ENCODE measurements at regions not wholly inside any gene's neighbourhood (a gene's known extent, or its start where the extent isn't known, plus 50 kb on each side); places are given as distances from the start of the nearest gene placed in this dataset.

DNA sequence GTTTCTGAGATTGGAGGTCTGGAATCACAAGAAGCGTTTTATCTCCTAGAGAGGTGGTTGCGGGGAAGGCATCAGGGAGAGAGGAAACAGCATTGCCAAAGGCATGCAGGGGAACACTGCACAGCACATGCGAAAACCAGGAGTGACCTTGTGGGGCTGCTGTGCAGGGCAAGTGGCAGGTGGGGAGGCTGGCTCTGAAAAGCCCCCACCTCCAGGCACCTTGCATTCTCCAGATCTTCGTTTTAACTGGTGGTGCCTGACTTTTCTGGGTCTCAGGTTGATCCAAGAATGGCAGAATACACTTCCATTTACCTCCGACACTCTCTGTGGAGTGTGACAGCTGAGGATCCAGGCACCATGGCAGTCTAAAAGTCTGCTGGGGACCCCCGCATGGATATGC, 209.4 kb upstream of the LEF1 start:
- no peaks in the 10 kb centered on the region for H3K9me3 Mint-ChIP-seq (ENCODE audit: unreplicated experiment)
- no peak for DNase-seq (ENCODE audit: low spot score)
- no peaks in the 10 kb centered on the region for H3K27me3 Mint-ChIP-seq (ENCODE audit: unreplicated experiment)
- H3K27ac Mint-ChIP-seq (ENCODE audit: unreplicated experiment): no peak overlapping the region
- H3K36me3 Mint-ChIP-seq (ENCODE audit: low read depth, unreplicated experiment): no peaks in the 10 kb centered on the region
- H3K4me1 Mint-ChIP-seq (ENCODE audit: unreplicated experiment): no peaks in the 10 kb centered on the region
- no peak overlapping the region for H3K4me3 Mint-ChIP-seq (ENCODE audit: unreplicated experiment)
- TF ChIP-seq, protein P1, sequence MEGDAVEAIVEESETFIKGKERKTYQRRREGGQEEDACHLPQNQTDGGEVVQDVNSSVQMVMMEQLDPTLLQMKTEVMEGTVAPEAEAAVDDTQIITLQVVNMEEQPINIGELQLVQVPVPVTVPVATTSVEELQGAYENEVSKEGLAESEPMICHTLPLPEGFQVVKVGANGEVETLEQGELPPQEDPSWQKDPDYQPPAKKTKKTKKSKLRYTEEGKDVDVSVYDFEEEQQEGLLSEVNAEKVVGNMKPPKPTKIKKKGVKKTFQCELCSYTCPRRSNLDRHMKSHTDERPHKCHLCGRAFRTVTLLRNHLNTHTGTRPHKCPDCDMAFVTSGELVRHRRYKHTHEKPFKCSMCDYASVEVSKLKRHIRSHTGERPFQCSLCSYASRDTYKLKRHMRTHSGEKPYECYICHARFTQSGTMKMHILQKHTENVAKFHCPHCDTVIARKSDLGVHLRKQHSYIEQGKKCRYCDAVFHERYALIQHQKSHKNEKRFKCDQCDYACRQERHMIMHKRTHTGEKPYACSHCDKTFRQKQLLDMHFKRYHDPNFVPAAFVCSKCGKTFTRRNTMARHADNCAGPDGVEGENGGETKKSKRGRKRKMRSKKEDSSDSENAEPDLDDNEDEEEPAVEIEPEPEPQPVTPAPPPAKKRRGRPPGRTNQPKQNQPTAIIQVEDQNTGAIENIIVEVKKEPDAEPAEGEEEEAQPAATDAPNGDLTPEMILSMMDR (IDR thresholded peaks at IDR 0.05; ENCODE audit: unreplicated experiment): no peak

DNA sequence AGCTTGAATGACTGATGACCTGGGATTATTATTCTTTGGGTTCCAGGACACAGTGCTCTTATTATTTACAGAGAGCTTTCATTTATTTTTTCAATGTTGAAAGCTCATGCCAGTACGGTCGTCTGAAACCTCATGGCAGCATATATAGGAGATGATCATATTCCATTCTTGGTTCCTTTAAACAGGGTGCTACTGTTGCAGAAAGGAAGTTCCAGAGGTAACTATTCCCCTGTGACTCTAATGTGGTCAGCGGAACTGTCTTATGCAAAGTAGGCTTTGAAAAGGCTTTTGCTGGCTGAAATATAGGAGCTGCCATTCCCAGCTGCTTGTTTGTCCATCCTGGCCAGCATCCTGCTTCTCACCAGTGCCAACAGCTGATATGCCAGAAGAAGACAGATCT, 208.3 kb upstream of the LEF1 start:
- TF ChIP-seq, protein P1 (IDR thresholded peaks at IDR 0.05; ENCODE audit: unreplicated experiment): no peak
- H3K9me3 Mint-ChIP-seq (ENCODE audit: unreplicated experiment): no peaks in the 10 kb centered on the region
- no peaks in the 10 kb centered on the region for H3K27me3 Mint-ChIP-seq (ENCODE audit: unreplicated experiment)
- no peaks in the 10 kb centered on the region for H3K4me1 Mint-ChIP-seq (ENCODE audit: unreplicated experiment)
- no peak overlapping the region for H3K4me3 Mint-ChIP-seq (ENCODE audit: unreplicated experiment)
- no peak overlapping the region for H3K27ac Mint-ChIP-seq (ENCODE audit: unreplicated experiment)
- H3K36me3 Mint-ChIP-seq (ENCODE audit: low read depth, unreplicated experiment): no peaks in the 10 kb centered on the region
- no peak for DNase-seq (ENCODE audit: low spot score)

DNA sequence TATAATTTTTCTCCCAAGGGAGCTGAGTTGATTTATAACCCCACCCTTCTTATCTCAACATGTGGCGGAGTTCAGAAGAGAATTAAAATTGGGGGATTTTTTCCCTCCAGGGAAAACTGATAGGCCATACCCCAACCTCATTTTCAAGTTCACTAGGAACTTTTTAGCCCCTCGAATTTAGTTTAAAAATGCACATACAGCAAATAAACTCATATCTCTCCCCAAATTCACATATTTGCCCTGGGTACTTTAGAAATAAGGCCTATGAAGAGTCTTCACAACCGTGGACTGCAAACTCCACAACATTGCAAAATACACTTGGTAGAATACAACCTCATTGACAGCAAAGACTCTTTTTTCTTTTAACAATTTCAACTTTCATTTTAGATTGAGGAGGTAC, 206.7 kb upstream of the LEF1 start:
- H3K27ac Mint-ChIP-seq (ENCODE audit: unreplicated experiment): no peak overlapping the region
- no peaks in the 10 kb centered on the region for H3K36me3 Mint-ChIP-seq (ENCODE audit: low read depth, unreplicated experiment)
- H3K27me3 Mint-ChIP-seq (ENCODE audit: unreplicated experiment): no peaks in the 10 kb centered on the region
- no peaks in the 10 kb centered on the region for H3K4me1 Mint-ChIP-seq (ENCODE audit: unreplicated experiment)
- no peaks in the 10 kb centered on the region for H3K9me3 Mint-ChIP-seq (ENCODE audit: unreplicated experiment)
- H3K4me3 Mint-ChIP-seq (ENCODE audit: unreplicated experiment): no peak overlapping the region
- DNase-seq (ENCODE audit: low spot score): no peak
- TF ChIP-seq, protein P1 (IDR thresholded peaks at IDR 0.05; ENCODE audit: unreplicated experiment): no peak

DNA sequence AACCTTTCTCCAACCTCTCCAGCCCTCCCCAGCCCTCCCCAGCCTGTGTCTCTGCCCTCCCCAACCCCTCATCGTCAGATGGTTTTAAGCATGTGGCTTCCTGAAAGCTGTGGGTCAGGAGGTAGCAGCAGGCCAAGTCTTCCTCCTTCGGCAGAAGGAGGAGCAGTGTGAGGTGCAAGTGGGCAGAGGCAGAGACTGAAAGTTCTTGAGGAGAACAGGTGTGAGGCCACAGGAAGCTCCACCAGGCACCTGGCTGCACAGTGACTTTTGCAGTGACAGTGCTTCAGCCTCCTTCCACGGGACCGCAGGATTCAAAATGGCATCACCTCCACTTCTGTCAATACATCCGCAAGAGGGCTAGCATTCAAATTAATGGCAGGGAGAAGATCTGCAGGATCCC, 203.9 kb upstream of the LEF1 start:
- no peak overlapping the region for H3K4me3 Mint-ChIP-seq (ENCODE audit: unreplicated experiment)

DNA sequence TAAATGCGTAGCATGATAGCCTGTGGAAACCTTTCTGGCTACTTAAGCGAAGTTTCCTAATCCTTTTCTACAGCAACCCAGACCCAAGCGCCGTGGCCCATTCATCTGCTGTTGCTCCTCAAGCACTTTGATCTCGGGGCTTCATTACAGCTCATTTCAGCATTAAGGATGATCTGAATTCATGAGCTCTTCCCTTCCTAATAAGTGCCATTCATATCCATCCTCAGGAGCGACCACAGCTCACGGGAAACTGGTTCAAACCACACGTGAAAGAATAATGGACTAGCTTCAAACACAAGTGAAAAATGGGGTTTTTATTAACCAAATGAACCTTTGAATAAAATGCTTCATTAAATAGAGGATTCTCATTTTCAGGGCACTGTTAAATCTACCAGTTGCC, 202.6 kb upstream of the LEF1 start:
- TF ChIP-seq, protein P1 (IDR thresholded peaks at IDR 0.05; ENCODE audit: unreplicated experiment): no peak
- Mint-ChIP-seq H3K36me3 (ENCODE audit: low read depth, unreplicated experiment) (no peaks in the 10 kb centered on the region), H3K9me3 (ENCODE audit: unreplicated experiment) (no peaks in the 10 kb centered on the region), H3K27ac (ENCODE audit: unreplicated experiment) (no peak overlapping the region), H3K27me3 (ENCODE audit: unreplicated experiment) (no peaks in the 10 kb centered on the region), H3K4me3 (ENCODE audit: unreplicated experiment) (no peak overlapping the region), H3K4me1 (ENCODE audit: unreplicated experiment) (no peaks in the 10 kb centered on the region)
- no peak for DNase-seq (ENCODE audit: low spot score)

More for the DNA sequence above, 203.9 kb upstream of the LEF1 start:
- Mint-ChIP-seq H3K9me3 (ENCODE audit: unreplicated experiment) (no peaks in the 10 kb centered on the region), H3K27ac (ENCODE audit: unreplicated experiment) (no peak overlapping the region), H3K4me1 (ENCODE audit: unreplicated experiment) (no peaks in the 10 kb centered on the region), H3K36me3 (ENCODE audit: low read depth, unreplicated experiment) (no peaks in the 10 kb centered on the region), H3K27me3 (ENCODE audit: unreplicated experiment) (no peaks in the 10 kb centered on the region)
- DNase-seq (ENCODE audit: low spot score): no peak
- TF ChIP-seq, protein P1 (IDR thresholded peaks at IDR 0.05; ENCODE audit: unreplicated experiment): no peak
